HG02759 (cell line): ENCODE measurements at regions not wholly inside any gene's neighbourhood (a gene's known extent, or its start where the extent isn't known, plus 50 kb on each side); places are given as distances from the start of the nearest gene placed in this dataset.
"Not testable (repeated sequence)": the region's sequence is repeated elsewhere in the genome, so short reads cannot be mapped to it uniquely, and the experiment has no call there.

Source experiments
- ATAC-seq: cut with Tn5 transposase; IDR thresholded peaks from one replicate; pipeline ENCODE4 v1.9.1; 2021; ENCODE audit warnings: mild to moderate bottlenecking, moderate library complexity; ENCODE audit not compliant: unreplicated experiment

GRCh38 chr11:82225502-82225901 is 508.2 kb downstream of the FAM181B start:
- no peak for ATAC-seq

- ATAC-seq: no peak
Measured at GRCh38 chr11:82216927-82217570, 516.6 kb downstream of the FAM181B start.

GRCh38 chr11:82210011-82210410 is 523.7 kb downstream of the FAM181B start:
- ATAC-seq: no peak

- ATAC-seq: no peak
Measured at GRCh38 chr11:82195283-82195682, 538.4 kb downstream of the FAM181B start.

GRCh38 chr11:82194521-82194920 is 539.1 kb downstream of the FAM181B start:
- ATAC-seq: no peak

GRCh38 chr11:82191695-82192094 is 542.0 kb downstream of the FAM181B start:
- ATAC-seq: no peak

- ATAC-seq: no peak
Measured at GRCh38 chr11:82185925-82186324, 547.7 kb downstream of the FAM181B start.

GRCh38 chr11:82184966-82185365 is 548.7 kb downstream of the FAM181B start:
- ATAC-seq: no peak

GRCh38 chr11:82183346-82183745 is 550.3 kb downstream of the FAM181B start:
- ATAC-seq: no peak

- ATAC-seq: not testable (repeated sequence)
Measured at GRCh38 chr11:82182697-82183096, 551.0 kb downstream of the FAM181B start.

- ATAC-seq: not testable (repeated sequence)
Measured at GRCh38 chr11:82181796-82182195, 551.9 kb downstream of the FAM181B start.

GRCh38 chr11:82176945-82177344 is 556.7 kb downstream of the FAM181B start:
- ATAC-seq: no peak

- ATAC-seq: no peak
Measured at GRCh38 chr11:82176365-82176764, 557.3 kb downstream of the FAM181B start.

GRCh38 chr11:82174610-82175009 is 559.1 kb downstream of the FAM181B start:
- no peak for ATAC-seq

GRCh38 chr11:82146789-82147188 is 586.9 kb downstream of the FAM181B start:
- no peak for ATAC-seq

- no peak for ATAC-seq
Measured at GRCh38 chr11:82118946-82119345, 614.7 kb downstream of the FAM181B start.

- ATAC-seq: no peak
Measured at GRCh38 chr11:82117362-82117761, 616.3 kb downstream of the FAM181B start.

GRCh38 chr11:82105331-82105998 is 628.2 kb downstream of the FAM181B start:
- no peak for ATAC-seq

- ATAC-seq: no peak
Measured at GRCh38 chr11:82092904-82093303, 640.8 kb downstream of the FAM181B start.

GRCh38 chr11:82089426-82089825 is 644.2 kb downstream of the FAM181B start:
- ATAC-seq: no peak

GRCh38 chr11:82085493-82085892 is 648.2 kb downstream of the FAM181B start:
- ATAC-seq: no peak

- ATAC-seq: no peak
Measured at GRCh38 chr11:82082976-82083375, 650.7 kb downstream of the FAM181B start.

GRCh38 chr11:82080160-82080559 is 653.5 kb downstream of the FAM181B start:
- ATAC-seq: no peak
